GM12892 (cell line): ENCODE measurements at regions not wholly inside any gene's neighbourhood (a gene's known extent, or its start where the extent isn't known, plus 50 kb on each side); places are given as distances from the start of the nearest gene placed in this dataset.

Experiments used
- POLR2A ChIP-seq: IDR thresholded peaks from 2 replicates; pipeline ENCODE4 v1.6.1; 2011; ENCODE audit warnings: low read depth, low read length, control low read depth
- POLR2AphosphoS5 ChIP-seq: IDR thresholded peaks from 2 replicates; pipeline ENCODE4 v1.6.1; 2011; ENCODE audit warnings: low read depth, low read length, control low read depth
- TAF1 ChIP-seq: IDR thresholded peaks from 2 replicates; pipeline ENCODE4 v1.6.1; 2011; ENCODE audit warnings: low read depth, mild to moderate bottlenecking, control low read depth, low read length, borderline replicate concordance

- TF ChIP-seq POLR2AphosphoS5 (no peak), POLR2A (no peak), TAF1 (no peak)
Measured at GRCh38 chr7:149688836-149689235, 84.6 kb downstream of the ZNF467 start.
